DOHH2 (cell line): ENCODE measurements at regions not wholly inside any gene's neighbourhood (a gene's known extent, or its start where the extent isn't known, plus 50 kb on each side); places are given as distances from the start of the nearest gene placed in this dataset.
A peak's percentile ranks its signal among the peaks of the same experiment; 100 is the strongest.

Experiments used
- H3F3A ChIP-seq: fragments of 200-600 bp; sonication (generic), shearing (Covaris generic); 2 replicates; pipeline ENCODE4 v1.6.0; 2016; ENCODE audit warnings: antibody characterized with exemption, mild to moderate bottlenecking; ENCODE audit not compliant: control insufficient read depth, insufficient read depth
- H3K27ac ChIP-seq: fragments of 200-600 bp; sonication (generic); 2 replicates; pipeline ENCODE4 v1.5.1; 2014; ENCODE audit warnings: low read depth, mild to moderate bottlenecking, low read length, moderate library complexity
- H3K27me3 ChIP-seq: fragments of 200-600 bp; sonication (generic); 2 replicates; pipeline ENCODE4 v1.6.1; 2014; ENCODE audit warnings: mild to moderate bottlenecking, low read length, mixed read lengths; ENCODE audit not compliant: control insufficient read depth
- H3K36me3 ChIP-seq: fragments of 200-600 bp; sonication (generic); 2 replicates; pipeline ENCODE4 v1.6.1; 2014; ENCODE audit warnings: mild to moderate bottlenecking, low read length, moderate library complexity, mixed read lengths; ENCODE audit not compliant: control insufficient read depth
- H3K4me1 ChIP-seq: fragments of 200-600 bp; sonication (generic); 2 replicates; pipeline ENCODE4 v1.6.1; 2014; ENCODE audit warnings: mild to moderate bottlenecking, low read length, mixed read lengths; ENCODE audit not compliant: control insufficient read depth
- H3K4me2 ChIP-seq: fragments of 200-600 bp; sonication (generic); 2 replicates; pipeline ENCODE4 v1.6.0; 2014; ENCODE audit warnings: mild to moderate bottlenecking, low read length, moderate library complexity
- H3K4me3 ChIP-seq: fragments of 200-600 bp; sonication (generic); 2 replicates; pipeline ENCODE4 v1.5.1; 2014; ENCODE audit warnings: mild to moderate bottlenecking, low read length, mixed read lengths
- H3K79me2 ChIP-seq: fragments of 200-600 bp; sonication (generic); 2 replicates; pipeline ENCODE4 v1.6.1; 2014; ENCODE audit warnings: mild to moderate bottlenecking, low read length, mixed read lengths; ENCODE audit not compliant: control insufficient read depth
- H3K9me2 ChIP-seq: fragments of 200-600 bp; sonication (generic); replicated peaks from 2 replicates; pipeline ENCODE4 v1.6.1; 2014; ENCODE audit warnings: mild to moderate bottlenecking, low read length, mixed read lengths; ENCODE audit not compliant: control insufficient read depth
- H3K9me3 ChIP-seq: fragments of 200-600 bp; sonication (generic); 2 replicates; pipeline ENCODE4 v1.6.1; 2014; ENCODE audit warnings: antibody characterized with exemption, low read length, mixed read lengths; ENCODE audit not compliant: control insufficient read depth, insufficient read depth
- H4K20me1 ChIP-seq: fragments of 200-600 bp; sonication (generic); 2 replicates; pipeline ENCODE4 v1.6.0; 2014; ENCODE audit warnings: low read depth, mild to moderate bottlenecking, antibody characterized with exemption, low read length, moderate library complexity; ENCODE audit not compliant: control insufficient read depth, insufficient read depth
- CTCF ChIP-seq: fragments of 200-600 bp; sonication (generic); IDR thresholded peaks from one replicate; pipeline ENCODE4 v1.5.1; 2014; ENCODE audit warnings: antibody characterized with exemption, mild to moderate bottlenecking, low read depth, low read length; ENCODE audit not compliant: poor library complexity, severe bottlenecking
- EZH2phosphoT487 ChIP-seq: fragments of 200-600 bp; sonication (generic); IDR thresholded peaks from 2 replicates; pipeline ENCODE4 v1.6.1; 2017; ENCODE audit warnings: borderline replicate concordance, mild to moderate bottlenecking, antibody characterized with exemption, low read length, moderate library complexity, mixed read lengths

GRCh38 chr7:47152307-47152706 is 429.6 kb downstream of the TNS3 start:
- Histone ChIP-seq H4K20me1 (no peaks in the 10 kb centered on the region), H3K27ac (peak overlapping the region; percentile 95), H3K9me3 (no peaks in the 10 kb centered on the region), H3K27me3 (no peaks in the 10 kb centered on the region), H3K4me1 (peaks cover 92% of the 10 kb centered on the region), H3F3A (peaks cover 34% of the 10 kb centered on the region), H3K36me3 (peaks cover 14% of the 10 kb centered on the region; the same call in 1 of the 2 replicates), H3K79me2 (no peaks in the 10 kb centered on the region), H3K4me2 (peak overlapping the region; percentile 65), H3K4me3 (peak overlapping the region; percentile 51), H3K9me2 (no peaks in the 10 kb centered on the region)
- TF ChIP-seq CTCF (no peak), EZH2phosphoT487 (no peak)

- H3K79me2 ChIP-seq: no peaks in the 10 kb centered on the region
- H3F3A ChIP-seq: peaks cover 34% of the 10 kb centered on the region
- H3K4me2 ChIP-seq: peak overlapping the region; percentile 65
- TF ChIP-seq EZH2phosphoT487: no peak
- TF ChIP-seq CTCF: no peak
- H4K20me1 ChIP-seq: no peaks in the 10 kb centered on the region
- H3K27ac ChIP-seq: peak overlapping the region; percentile 95
- no peaks in the 10 kb centered on the region for H3K27me3 ChIP-seq
- no peaks in the 10 kb centered on the region for H3K9me2 ChIP-seq
- H3K4me1 ChIP-seq: peaks cover 99% of the 10 kb centered on the region
- H3K36me3 ChIP-seq: peaks cover 26% of the 10 kb centered on the region; the same call in 1 of the 2 replicates
- H3K9me3 ChIP-seq: no peaks in the 10 kb centered on the region
- peak overlapping the region; percentile 24 for H3K4me3 ChIP-seq
Measured at GRCh38 chr7:47150497-47151260, 431.2 kb downstream of the TNS3 start.

DNA sequence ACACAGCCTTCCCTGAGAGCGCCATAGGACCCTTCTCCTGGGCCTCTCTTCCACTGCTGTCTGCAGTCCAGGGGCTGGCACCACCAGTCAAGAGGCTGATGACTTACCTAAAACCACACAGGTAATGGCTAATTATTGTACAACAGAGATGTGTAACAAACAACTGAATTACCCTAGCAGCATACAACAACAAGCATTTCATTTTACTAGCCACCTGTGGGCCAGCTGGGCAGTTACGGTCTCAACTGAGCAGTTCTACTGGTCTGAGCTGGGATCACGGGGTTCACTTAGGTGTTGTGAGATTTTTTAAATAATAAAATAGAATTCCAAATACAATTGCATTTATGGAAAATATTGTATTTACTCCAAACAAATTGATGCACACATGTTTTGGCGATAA is 431.9 kb downstream of the TNS3 start:
- H3K9me3 ChIP-seq: no peaks in the 10 kb centered on the region
- H3K36me3 ChIP-seq: peaks cover 29% of the 10 kb centered on the region; the same call in 1 of the 2 replicates
- TF ChIP-seq CTCF (no peak), EZH2phosphoT487 (no peak)
- no peaks in the 10 kb centered on the region for H3K9me2 ChIP-seq
- no peaks in the 10 kb centered on the region for H3K79me2 ChIP-seq
- H3K27ac ChIP-seq: peak overlapping the region; percentile 95
- H3K4me2 ChIP-seq: peak overlapping the region; percentile 65
- H3K4me3 ChIP-seq: peak overlapping the region; percentile 50
- H4K20me1 ChIP-seq: no peaks in the 10 kb centered on the region
- peaks cover 99% of the 10 kb centered on the region for H3K4me1 ChIP-seq
- H3F3A ChIP-seq: peaks cover 30% of the 10 kb centered on the region
- no peaks in the 10 kb centered on the region for H3K27me3 ChIP-seq
